ENCODE measurements at regions not wholly inside any gene's neighbourhood (a gene's known extent, or its start where the extent isn't known, plus 50 kb on each side); places are given as distances from the start of the nearest gene placed in this dataset.
A peak's percentile ranks its signal among the peaks of the same experiment; 100 is the strongest.

DNA sequence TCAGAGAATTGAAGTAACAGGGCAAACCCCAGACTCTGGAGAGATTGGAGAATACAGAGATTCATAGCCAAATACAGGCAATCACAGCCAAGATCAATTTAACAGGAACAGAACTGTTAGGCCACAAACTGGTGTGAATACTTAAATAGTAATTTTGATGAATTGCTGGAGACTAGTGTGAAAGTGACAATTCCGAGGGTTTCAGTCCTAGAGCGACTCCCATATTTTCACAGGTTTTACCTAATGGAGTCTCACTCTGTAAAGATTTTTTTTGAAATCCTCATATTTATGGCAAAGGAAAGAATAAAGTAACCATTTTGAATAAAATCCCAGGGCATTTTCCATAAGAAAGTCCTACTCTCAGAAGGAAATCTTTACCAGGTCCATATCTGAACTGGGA is 135.5 kb downstream of the MMUT start:
- no peak for TF ChIP-seq EZH2 (IDR thresholded peaks at IDR 0.05; ENCODE audit: low read length)
- TF ChIP-seq, protein P1, sequence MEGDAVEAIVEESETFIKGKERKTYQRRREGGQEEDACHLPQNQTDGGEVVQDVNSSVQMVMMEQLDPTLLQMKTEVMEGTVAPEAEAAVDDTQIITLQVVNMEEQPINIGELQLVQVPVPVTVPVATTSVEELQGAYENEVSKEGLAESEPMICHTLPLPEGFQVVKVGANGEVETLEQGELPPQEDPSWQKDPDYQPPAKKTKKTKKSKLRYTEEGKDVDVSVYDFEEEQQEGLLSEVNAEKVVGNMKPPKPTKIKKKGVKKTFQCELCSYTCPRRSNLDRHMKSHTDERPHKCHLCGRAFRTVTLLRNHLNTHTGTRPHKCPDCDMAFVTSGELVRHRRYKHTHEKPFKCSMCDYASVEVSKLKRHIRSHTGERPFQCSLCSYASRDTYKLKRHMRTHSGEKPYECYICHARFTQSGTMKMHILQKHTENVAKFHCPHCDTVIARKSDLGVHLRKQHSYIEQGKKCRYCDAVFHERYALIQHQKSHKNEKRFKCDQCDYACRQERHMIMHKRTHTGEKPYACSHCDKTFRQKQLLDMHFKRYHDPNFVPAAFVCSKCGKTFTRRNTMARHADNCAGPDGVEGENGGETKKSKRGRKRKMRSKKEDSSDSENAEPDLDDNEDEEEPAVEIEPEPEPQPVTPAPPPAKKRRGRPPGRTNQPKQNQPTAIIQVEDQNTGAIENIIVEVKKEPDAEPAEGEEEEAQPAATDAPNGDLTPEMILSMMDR (optimal IDR thresholded peaks at IDR 0.05 in 1 of 3, IDR thresholded peaks at IDR 0.05 in 1 of 3, conservative IDR thresholded peaks at IDR 0.05 in 1 of 3; ENCODE audit: extremely low read depth in 1 of 3, insufficient read depth in 2 of 3, low read length in 3 of 3), result no peak
- H4K20me1 ChIP-seq (ENCODE audit: control insufficient read depth, extremely low read depth, insufficient read depth, low read length), result no peaks in the 10 kb centered on the region
- peaks cover 21% of the 10 kb centered on the region for H3K4me1 ChIP-seq (ENCODE audit: control insufficient read depth, extremely low read depth, insufficient read depth, low read length)
- no peak overlapping the region for H3K9ac ChIP-seq (ENCODE audit: control insufficient read depth, extremely low read depth, insufficient read depth, low read length)
- H2AFZ ChIP-seq (ENCODE audit: control insufficient read depth, low read length), result peak overlapping the region; percentile 58
- H3K27ac ChIP-seq (ENCODE audit: control insufficient read depth, insufficient read depth, low read length), result no peak overlapping the region
- no peaks in the 10 kb centered on the region for H3K27me3 ChIP-seq (ENCODE audit: control insufficient read depth, extremely low read depth, insufficient read depth, low read length)
- no peaks in the 10 kb centered on the region for H3K79me2 ChIP-seq (ENCODE audit: control insufficient read depth, insufficient read depth, low read length)
- H3K9me3 ChIP-seq (ENCODE audit: control insufficient read depth, low read depth, low read length), result no peaks in the 10 kb centered on the region
- peak overlapping the region; percentile 46 for H3K4me2 ChIP-seq (ENCODE audit: control insufficient read depth, extremely low read depth, insufficient read depth, low read depth, low read length)
- no peaks in the 10 kb centered on the region for H3K9me1 ChIP-seq (ENCODE audit: control insufficient read depth, extremely low read depth, insufficient read depth, low read length)
- FAIRE-seq (no peak), DNase-seq (ENCODE audit: low read depth, low spot score) (no peak)
- H3K4me3 ChIP-seq (ENCODE audit: control insufficient read depth in 2 of 3, extremely low read depth in 1 of 3, insufficient read depth in 2 of 3, low read depth in 1 of 3, low read length in 3 of 3), result no peak overlapping the region
- dilution Hi-C loops (cut with MboI; ENCODE audit: extremely low pct_ligation_motif_present, low sequenced_read_pairs), result no loop called here
- H3K36me3 ChIP-seq (ENCODE audit: control insufficient read depth in 2 of 2, extremely low read depth in 1 of 2, insufficient read depth in 2 of 2, low read length in 2 of 2), result no peaks in the 10 kb centered on the region

DNA sequence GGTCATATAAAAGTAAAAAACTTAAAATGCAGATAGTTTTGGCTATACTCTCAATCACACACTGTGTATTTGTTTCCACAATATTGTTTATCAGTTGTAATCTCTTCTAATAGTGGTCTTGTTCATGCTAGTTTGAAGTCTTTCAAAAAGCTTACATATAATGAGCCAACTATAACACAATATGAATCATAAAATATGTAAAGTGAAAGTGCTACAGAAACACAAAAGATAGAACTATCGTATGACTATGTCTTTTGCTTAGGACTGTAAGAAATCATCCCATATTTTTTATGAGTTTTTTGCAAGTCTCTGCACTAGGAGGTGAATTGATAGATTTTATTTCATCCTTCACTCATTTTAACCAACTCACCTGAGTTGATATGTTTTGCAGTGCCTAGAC is 136.0 kb downstream of the MMUT start:
- Histone ChIP-seq H3K27me3 (ENCODE audit: control insufficient read depth, extremely low read depth, insufficient read depth, low read length) (no peaks in the 10 kb centered on the region), H3K9me1 (ENCODE audit: control insufficient read depth, extremely low read depth, insufficient read depth, low read length) (no peaks in the 10 kb centered on the region), H3K27ac (ENCODE audit: control insufficient read depth, insufficient read depth, low read length) (peak overlapping the region; percentile 64), H3K9me3 (ENCODE audit: control insufficient read depth, low read depth, low read length) (no peaks in the 10 kb centered on the region), H3K9ac (ENCODE audit: control insufficient read depth, extremely low read depth, insufficient read depth, low read length) (no peak overlapping the region), H3K4me2 (ENCODE audit: control insufficient read depth, extremely low read depth, insufficient read depth, low read depth, low read length) (peak overlapping the region; percentile 53), H3K79me2 (ENCODE audit: control insufficient read depth, insufficient read depth, low read length) (no peaks in the 10 kb centered on the region), H3K36me3 (ENCODE audit: control insufficient read depth in 2 of 2, extremely low read depth in 1 of 2, insufficient read depth in 2 of 2, low read length in 2 of 2) (no peaks in the 10 kb centered on the region), H3K4me3 (ENCODE audit: control insufficient read depth in 2 of 3, extremely low read depth in 1 of 3, insufficient read depth in 2 of 3, low read depth in 1 of 3, low read length in 3 of 3) (no peak overlapping the region), H2AFZ (ENCODE audit: control insufficient read depth, low read length) (peak overlapping the region; percentile 38), H4K20me1 (ENCODE audit: control insufficient read depth, extremely low read depth, insufficient read depth, low read length) (no peaks in the 10 kb centered on the region), H3K4me1 (ENCODE audit: control insufficient read depth, extremely low read depth, insufficient read depth, low read length) (peaks cover 21% of the 10 kb centered on the region)
- dilution Hi-C loops (cut with MboI; ENCODE audit: extremely low pct_ligation_motif_present, low sequenced_read_pairs), result no loop called here
- TF ChIP-seq, protein P1 (optimal IDR thresholded peaks at IDR 0.05 in 1 of 3, IDR thresholded peaks at IDR 0.05 in 1 of 3, conservative IDR thresholded peaks at IDR 0.05 in 1 of 3; ENCODE audit: extremely low read depth in 1 of 3, insufficient read depth in 2 of 3, low read length in 3 of 3), result no peak
- no peak for TF ChIP-seq EZH2 (IDR thresholded peaks at IDR 0.05; ENCODE audit: low read length)
- DNase-seq (ENCODE audit: low read depth, low spot score) (no peak), FAIRE-seq (no peak)

Data from keratinocyte (primary cell).